Fibroblast of mammary gland (primary cell): ENCODE measurements at regions not wholly inside any gene's neighbourhood (a gene's known extent, or its start where the extent isn't known, plus 50 kb on each side); places are given as distances from the start of the nearest gene placed in this dataset.

Source experiments
- DNase-seq: peaks from one replicate; pipeline ENCODE4 v3.0.0-alpha.2; 2010; ENCODE audit warnings: low read depth
- H3K4me3 ChIP-seq: 2 replicates; pipeline ENCODE4 v1.5.1; 2011; ENCODE audit warnings: low read depth, mild to moderate bottlenecking, low read length, moderate library complexity; ENCODE audit not compliant: control insufficient read depth
- TF ChIP-seq, protein P1 (sequence below): conservative IDR thresholded peaks from 2 replicates; pipeline ENCODE4 v1.5.1; 2011; ENCODE audit warnings: low read depth, low read length, inconsistent platforms; ENCODE audit not compliant: control insufficient read depth, insufficient read depth

DNA sequence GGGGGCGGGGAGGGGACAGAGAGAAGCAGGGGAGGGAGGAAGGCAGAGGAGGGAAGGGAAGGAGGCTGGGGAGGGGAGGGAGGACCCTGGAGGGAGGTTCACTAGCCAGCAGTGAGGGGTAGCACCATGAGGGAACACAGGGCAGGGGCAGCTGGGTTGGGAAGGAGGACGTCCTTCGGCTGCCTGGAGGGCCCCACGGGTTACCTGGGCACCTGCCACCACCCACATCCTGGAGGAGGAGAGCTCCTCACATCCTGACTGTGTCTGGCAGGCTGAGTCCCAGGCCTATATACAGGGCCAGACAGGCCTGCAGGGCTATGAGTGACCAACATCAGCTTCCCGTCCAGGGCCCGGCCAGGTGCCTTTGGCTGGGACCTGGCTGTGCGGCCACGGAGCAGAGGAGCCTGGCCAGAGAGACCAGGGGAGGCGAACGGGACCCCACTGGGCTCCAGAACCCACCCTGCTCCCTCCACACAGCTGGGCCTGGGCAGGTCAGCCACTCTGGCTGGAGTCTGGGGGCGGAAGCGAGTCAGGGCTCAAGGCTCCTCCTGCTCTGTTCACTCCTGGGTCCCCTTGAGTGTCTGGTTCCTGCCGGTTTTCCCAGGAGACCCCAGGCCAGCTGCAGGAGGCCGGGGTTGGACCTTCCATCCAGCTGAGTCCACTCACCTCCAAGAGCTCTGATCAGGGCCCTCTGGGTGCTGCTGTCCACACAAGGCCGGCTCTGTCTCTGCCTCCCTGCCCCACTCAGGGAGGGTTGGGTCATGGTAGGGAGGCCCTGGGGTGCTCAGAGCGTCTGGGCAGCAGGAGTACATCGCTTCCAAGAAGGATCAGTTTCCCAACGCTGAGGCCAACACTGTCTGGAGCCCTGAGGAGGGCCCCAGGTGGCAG, 677.7 kb downstream of the BRD1 start:
- H3K4me3 ChIP-seq = no peak overlapping the region
- no peak for DNase-seq
- TF ChIP-seq, protein P1, sequence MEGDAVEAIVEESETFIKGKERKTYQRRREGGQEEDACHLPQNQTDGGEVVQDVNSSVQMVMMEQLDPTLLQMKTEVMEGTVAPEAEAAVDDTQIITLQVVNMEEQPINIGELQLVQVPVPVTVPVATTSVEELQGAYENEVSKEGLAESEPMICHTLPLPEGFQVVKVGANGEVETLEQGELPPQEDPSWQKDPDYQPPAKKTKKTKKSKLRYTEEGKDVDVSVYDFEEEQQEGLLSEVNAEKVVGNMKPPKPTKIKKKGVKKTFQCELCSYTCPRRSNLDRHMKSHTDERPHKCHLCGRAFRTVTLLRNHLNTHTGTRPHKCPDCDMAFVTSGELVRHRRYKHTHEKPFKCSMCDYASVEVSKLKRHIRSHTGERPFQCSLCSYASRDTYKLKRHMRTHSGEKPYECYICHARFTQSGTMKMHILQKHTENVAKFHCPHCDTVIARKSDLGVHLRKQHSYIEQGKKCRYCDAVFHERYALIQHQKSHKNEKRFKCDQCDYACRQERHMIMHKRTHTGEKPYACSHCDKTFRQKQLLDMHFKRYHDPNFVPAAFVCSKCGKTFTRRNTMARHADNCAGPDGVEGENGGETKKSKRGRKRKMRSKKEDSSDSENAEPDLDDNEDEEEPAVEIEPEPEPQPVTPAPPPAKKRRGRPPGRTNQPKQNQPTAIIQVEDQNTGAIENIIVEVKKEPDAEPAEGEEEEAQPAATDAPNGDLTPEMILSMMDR = no peak

DNA sequence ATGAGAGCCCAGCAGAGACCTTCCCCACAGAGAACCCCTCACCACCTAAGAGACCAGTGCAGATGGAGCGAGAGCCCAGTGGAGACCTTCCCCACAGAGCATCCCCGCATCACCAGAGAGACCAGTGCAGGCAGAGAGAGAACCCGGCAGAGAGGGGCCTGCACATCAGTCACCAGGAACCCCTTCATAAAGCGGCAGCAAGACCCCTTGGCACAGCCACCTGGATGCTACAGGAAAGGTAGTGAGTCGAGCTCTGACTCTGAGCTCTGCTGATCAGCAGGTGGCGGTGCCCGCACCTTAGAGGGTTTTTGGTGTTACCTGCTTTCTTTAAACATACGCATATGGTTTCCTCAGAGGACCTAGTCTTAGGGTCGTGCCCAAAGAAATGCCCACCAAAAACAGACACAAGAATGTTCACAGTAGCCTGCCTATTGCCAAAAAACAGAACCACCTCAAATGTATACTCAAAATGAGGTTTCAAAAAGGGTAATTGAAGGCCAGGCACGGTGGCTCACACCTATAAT, 678.7 kb downstream of the BRD1 start:
- DNase-seq = no peak
- TF ChIP-seq, protein P1 = no peak
- no peak overlapping the region for H3K4me3 ChIP-seq

DNA sequence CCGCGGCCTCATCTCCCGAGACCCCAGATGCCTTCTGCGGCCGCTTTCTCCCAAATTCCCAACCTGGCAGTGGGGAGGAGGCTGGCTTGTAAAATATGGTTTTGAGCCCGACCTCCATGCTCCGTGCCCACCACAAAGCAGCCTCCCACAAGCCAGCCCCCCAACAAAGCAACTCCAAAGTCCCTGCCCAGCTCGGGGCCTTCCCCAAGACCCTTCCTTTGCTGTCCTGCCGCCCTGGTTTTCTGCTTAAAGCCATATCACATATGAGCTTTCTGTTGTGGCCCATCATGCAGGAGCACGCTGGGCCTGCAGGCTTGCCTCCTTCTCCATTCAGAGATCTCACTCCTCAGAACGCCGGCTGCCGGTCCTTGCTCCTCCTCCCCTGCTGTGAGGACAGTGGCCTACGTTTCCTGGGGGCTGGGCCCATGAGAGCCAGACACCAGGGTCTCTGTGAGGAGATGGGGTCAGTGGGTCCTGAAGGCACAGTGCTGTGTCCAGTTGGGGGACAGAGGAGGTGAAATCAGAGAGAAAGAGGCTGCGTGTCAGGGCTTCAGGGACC, 680.0 kb downstream of the BRD1 start:
- H3K4me3 ChIP-seq = no peak overlapping the region
- no peak for DNase-seq
- TF ChIP-seq, protein P1 = no peak

DNA sequence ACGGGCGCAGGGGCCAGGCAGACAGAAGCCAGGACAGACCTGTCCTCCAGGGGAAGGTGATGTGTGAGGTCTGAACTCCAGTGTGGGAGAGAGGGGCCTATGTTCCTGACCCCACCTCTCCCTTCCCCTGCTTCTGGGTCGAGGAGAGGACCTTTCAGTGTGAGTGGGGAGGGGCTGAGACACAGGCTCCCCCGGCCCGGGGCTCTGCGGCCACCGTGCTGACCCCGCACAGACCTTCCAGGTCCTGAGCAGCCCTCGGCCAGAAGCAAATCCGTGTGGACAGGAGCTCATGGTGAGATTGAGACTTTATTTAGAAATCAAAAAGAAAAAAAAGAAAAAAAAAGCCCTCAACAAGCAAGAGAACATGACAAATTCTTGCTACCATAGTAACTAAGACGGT, 680.5 kb downstream of the BRD1 start:
- no peak overlapping the region for H3K4me3 ChIP-seq
- no peak for DNase-seq
- TF ChIP-seq, protein P1 = no peak

DNA sequence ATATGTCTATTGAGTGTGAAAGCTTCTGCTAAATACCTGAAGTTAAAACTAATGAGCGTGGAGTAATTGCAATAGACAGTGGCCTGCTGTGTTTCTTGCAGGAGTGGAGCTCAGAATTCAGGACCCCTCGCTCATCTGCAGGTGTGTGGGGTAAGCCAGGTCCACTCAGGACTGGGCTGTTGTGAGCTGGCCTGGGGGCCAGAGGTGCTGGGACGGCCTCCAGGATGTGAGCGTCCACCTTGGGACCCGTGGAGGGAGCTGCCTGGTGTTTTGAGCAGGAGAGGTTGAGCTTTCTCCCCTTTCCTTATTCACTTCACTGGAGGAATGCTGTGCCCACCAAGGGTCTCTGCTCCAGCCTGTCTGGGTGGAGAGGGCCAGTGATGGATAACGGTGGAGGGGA, 681.2 kb downstream of the BRD1 start:
- no peak overlapping the region for H3K4me3 ChIP-seq
- DNase-seq = no peak
- TF ChIP-seq, protein P1 = no peak

DNA sequence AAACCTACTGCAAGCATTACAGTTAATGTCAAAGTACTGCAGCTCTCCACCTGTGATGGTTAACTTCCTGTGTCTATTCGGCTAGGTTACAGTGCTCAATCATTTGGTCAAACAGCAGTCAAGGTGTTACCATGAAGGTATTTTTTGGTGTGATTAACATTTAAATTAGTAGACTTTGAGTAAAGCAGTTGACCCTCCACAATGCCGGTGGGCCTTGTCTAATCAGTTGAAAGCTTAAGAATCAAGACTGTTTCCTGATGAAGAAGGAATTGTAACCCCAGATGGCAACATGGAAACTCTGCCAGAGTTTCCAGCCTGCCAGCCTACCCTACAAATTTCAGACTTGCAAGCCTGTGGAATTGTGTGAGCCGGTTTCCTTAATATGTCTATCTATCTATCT, 683.9 kb downstream of the BRD1 start:
- H3K4me3 ChIP-seq = no peak overlapping the region
- DNase-seq = no peak
- TF ChIP-seq, protein P1 = no peak
